GM23338 (cell line): ENCODE measurements at regions not wholly inside any gene's neighbourhood (a gene's known extent, or its start where the extent isn't known, plus 50 kb on each side); places are given as distances from the start of the nearest gene placed in this dataset.

Source experiments
- ATAC-seq: fragments of 200-7000 bp; cut with Tn5 transposase; 3 replicates; pipeline ENCODE4 v1.9.1; 2020
- DNase-seq: peaks from one replicate; pipeline ENCODE4 v3.0.0-alpha.2; 2015; ENCODE audit warnings: low spot score
- H2AFZ ChIP-seq: fragments of 200-600 bp; sonication (generic); 2 replicates; pipeline ENCODE4 v1.8.0; 2016; ENCODE audit warnings: antibody characterized with exemption, mild to moderate bottlenecking, moderate library complexity
- H3F3A ChIP-seq: fragments of 200-600 bp; sonication (generic); replicated peaks from 2 replicates; pipeline ENCODE4 v1.8.0; 2017; ENCODE audit warnings: antibody characterized with exemption, mixed run types, low read depth
- H3K27ac ChIP-seq: fragments of 200-600 bp; sonication (generic); 2 replicates; pipeline ENCODE4 v1.6.1; 2016; ENCODE audit warnings: low read depth
- H3K27me3 ChIP-seq: fragments of 200-600 bp; sonication (generic); 2 replicates; pipeline ENCODE4 v1.8.0; 2016; ENCODE audit warnings: mild to moderate bottlenecking, mixed run types, moderate library complexity; ENCODE audit not compliant: insufficient read depth
- H3K36me3 ChIP-seq: fragments of 200-600 bp; sonication (generic); 2 replicates; pipeline ENCODE4 v1.8.0; 2016; ENCODE audit warnings: mild to moderate bottlenecking; ENCODE audit not compliant: insufficient read depth
- H3K4me1 ChIP-seq: fragments of 200-600 bp; sonication (generic); 2 replicates; pipeline ENCODE4 v1.8.0; 2016; ENCODE audit warnings: mild to moderate bottlenecking, moderate library complexity; ENCODE audit not compliant: insufficient read depth
- H3K4me2 ChIP-seq: fragments of 200-600 bp; sonication (generic); 2 replicates; pipeline ENCODE4 v1.7.1; 2017; ENCODE audit warnings: mixed run types
- H3K4me3 ChIP-seq: fragments of 200-600 bp; sonication (generic); 2 replicates; pipeline ENCODE4 v1.6.1; 2016; ENCODE audit warnings: mixed run types
- H3K79me2 ChIP-seq: fragments of 200-600 bp; sonication (generic); replicated peaks from 2 replicates; pipeline ENCODE4 v1.8.0; 2017; ENCODE audit warnings: mild to moderate bottlenecking; ENCODE audit not compliant: insufficient read depth
- H3K9me2 ChIP-seq: fragments of 200-600 bp; sonication (generic); 2 replicates; pipeline ENCODE4 v1.8.0; 2017; ENCODE audit not compliant: insufficient read depth
- H4K20me1 ChIP-seq: fragments of 200-600 bp; sonication (generic); replicated peaks from 2 replicates; pipeline ENCODE4 v1.8.0; 2017; ENCODE audit warnings: mild to moderate bottlenecking; ENCODE audit not compliant: insufficient read depth
- H3K27ac Mint-ChIP-seq: 2 replicates; pipeline ENCODE4 v1.8.0; 2020; ENCODE audit warnings: inconsistent platforms, mild to moderate bottlenecking, moderate library complexity, mixed read lengths
- H3K27me3 Mint-ChIP-seq: 3 replicates; pipeline ENCODE4 v1.8.0; 2022; ENCODE audit warnings: low read depth, mild to moderate bottlenecking, moderate library complexity, mixed read lengths, inconsistent platforms; ENCODE audit not compliant: insufficient read depth, poor library complexity
- H3K36me3 Mint-ChIP-seq: 3 replicates; pipeline ENCODE4 v1.8.0; 2021; ENCODE audit warnings: low read depth, mild to moderate bottlenecking, inconsistent platforms, moderate library complexity, mixed read lengths
- H3K4me1 Mint-ChIP-seq: 3 replicates; pipeline ENCODE4 v1.8.0; 2020; ENCODE audit warnings: mild to moderate bottlenecking, inconsistent platforms, mixed read lengths
- H3K4me3 Mint-ChIP-seq: 3 replicates; pipeline ENCODE4 v1.8.0; 2021; ENCODE audit warnings: moderate library complexity, mild to moderate bottlenecking, inconsistent platforms, mixed read lengths
- H3K9me3 Mint-ChIP-seq: 3 replicates; pipeline ENCODE4 v1.8.0; 2020; ENCODE audit warnings: moderate library complexity, mild to moderate bottlenecking, inconsistent platforms, mixed read lengths
- CTCF ChIP-seq, 2 experiments: fragments of 200-600 bp in 1 of 2; sonication (generic) in 1 of 2; conservative IDR thresholded peaks; 2 replicates each; pipeline versions ENCODE4 v1.5.1 to v1.6.1; 2016 to 2017; ENCODE audit warnings: antibody characterized with exemption in 2 of 2, low read depth in 2 of 2, mild to moderate bottlenecking in 2 of 2, moderate library complexity in 1 of 2
- ETS1 ChIP-seq: IDR thresholded peaks from 2 replicates; pipeline ENCODE4 v1.6.1; 2016; ENCODE audit warnings: antibody characterized with exemption
- EZH2 ChIP-seq: fragments of 200-600 bp; sonication (generic); IDR thresholded peaks from one replicate; pipeline ENCODE4 v1.8.0; 2017; ENCODE audit warnings: antibody characterized with exemption, mild to moderate bottlenecking, low read depth; ENCODE audit not compliant: unreplicated experiment
- JUNB ChIP-seq: IDR thresholded peaks from one replicate; pipeline ENCODE4 v1.6.1; 2016; ENCODE audit warnings: antibody characterized with exemption; ENCODE audit not compliant: unreplicated experiment
- NANOG ChIP-seq: IDR thresholded peaks from 2 replicates; pipeline ENCODE4 v1.6.1; 2016; ENCODE audit warnings: antibody characterized with exemption, borderline replicate concordance
- STAT1 ChIP-seq: IDR thresholded peaks from one replicate; pipeline ENCODE4 v1.6.1; 2016; ENCODE audit warnings: antibody characterized with exemption; ENCODE audit not compliant: unreplicated experiment
- ZNF331 ChIP-seq: fragments of 250-450 bp; sonication (Bioruptor Pico); IDR thresholded peaks from 2 replicates; pipeline ENCODE4 v1.5.0; 2020; ENCODE audit warnings: low read depth, mild to moderate bottlenecking, moderate library complexity

- H3F3A ChIP-seq, result no peaks in the 10 kb centered on the region
- Mint-ChIP-seq H3K27ac (no peak overlapping the region), H3K36me3 (peaks cover 3% of the 10 kb centered on the region; the same call in 1 of the 3 replicates), H3K9me3 (peaks cover 11% of the 10 kb centered on the region; the same call in 2 of the 3 replicates), H3K4me3 (no peak overlapping the region), H3K27me3 (peaks cover 2% of the 10 kb centered on the region), H3K4me1 (peaks cover 6% of the 10 kb centered on the region; the same call in 2 of the 3 replicates)
- H3K27ac ChIP-seq, result no peak overlapping the region
- H3K4me3 ChIP-seq, result no peak overlapping the region
- DNase-seq, result no peak
- no peak overlapping the region for H3K4me2 ChIP-seq
- peak overlapping the region; percentile 53; the same call in 1 of the 2 replicates for H2AFZ ChIP-seq
- no peaks in the 10 kb centered on the region for H4K20me1 ChIP-seq
- peaks cover 6% of the 10 kb centered on the region; the same call in 1 of the 2 replicates for H3K4me1 ChIP-seq
- no peaks in the 10 kb centered on the region for H3K27me3 ChIP-seq
- H3K79me2 ChIP-seq, result no peaks in the 10 kb centered on the region
- H3K36me3 ChIP-seq, result no peaks in the 10 kb centered on the region
- TF ChIP-seq ZNF331 (CRISPR knock-in tag) (no peak), STAT1 (no peak), JUNB (no peak), EZH2 (no peak), CTCF (conservative IDR thresholded peaks at IDR 0.05; ENCODE audit: low read depth in 2 of 2) (no peak), NANOG (no peak)
- no peak for ATAC-seq
- no peaks in the 10 kb centered on the region; the same call in 1 of the 2 replicates for H3K9me2 ChIP-seq
Measured at GRCh38 chr4:179027569-179027968, 1585.3 kb upstream of the AGA start.

- H3K27ac ChIP-seq, result no peak overlapping the region
- no peaks in the 10 kb centered on the region for H4K20me1 ChIP-seq
- no peak for ATAC-seq
- peaks cover 11% of the 10 kb centered on the region; the same call in 2 of the 3 replicates for H3K9me3 Mint-ChIP-seq
- H3K79me2 ChIP-seq, result no peaks in the 10 kb centered on the region
- H3K4me3 Mint-ChIP-seq, result no peak overlapping the region
- no peaks in the 10 kb centered on the region for H3K36me3 ChIP-seq
- H3F3A ChIP-seq, result no peaks in the 10 kb centered on the region
- H3K4me3 ChIP-seq, result no peak overlapping the region
- no peaks in the 10 kb centered on the region; the same call in 1 of the 2 replicates for H3K9me2 ChIP-seq
- peaks cover 3% of the 10 kb centered on the region; the same call in 1 of the 3 replicates for H3K36me3 Mint-ChIP-seq
- TF ChIP-seq ZNF331 (CRISPR knock-in tag), result no peak
- peaks cover 6% of the 10 kb centered on the region; the same call in 1 of the 2 replicates for H3K4me1 ChIP-seq
- H3K4me2 ChIP-seq, result no peak overlapping the region
- no peak overlapping the region for H3K27ac Mint-ChIP-seq
- H2AFZ ChIP-seq, result 0 out of 2 replicates have a peak overlapping the region, but pooled peaks have one; percentile 56
- no peaks in the 10 kb centered on the region for H3K27me3 ChIP-seq
- peaks cover 2% of the 10 kb centered on the region for H3K27me3 Mint-ChIP-seq
- H3K4me1 Mint-ChIP-seq, result peaks cover 5% of the 10 kb centered on the region; the same call in 2 of the 3 replicates
- no peak for DNase-seq
Measured at GRCh38 chr4:179028321-179028720, 1586.1 kb upstream of the AGA start.

- Histone ChIP-seq H3K27me3 (no peaks in the 10 kb centered on the region), H2AFZ (no peak overlapping the region), H3K36me3 (no peaks in the 10 kb centered on the region), H3K4me1 (no peaks in the 10 kb centered on the region), H3F3A (no peaks in the 10 kb centered on the region), H3K9me2 (no peaks in the 10 kb centered on the region; the same call in 1 of the 2 replicates), H3K4me2 (no peak overlapping the region), H3K79me2 (no peaks in the 10 kb centered on the region), H3K27ac (no peak overlapping the region), H3K4me3 (no peak overlapping the region), H4K20me1 (no peaks in the 10 kb centered on the region)
- H3K4me1 Mint-ChIP-seq, result no peaks in the 10 kb centered on the region
- H3K27ac Mint-ChIP-seq, result no peak overlapping the region
- H3K36me3 Mint-ChIP-seq, result peaks cover 3% of the 10 kb centered on the region; the same call in 1 of the 3 replicates
- DNase-seq (no peak), ATAC-seq (no peak)
- peaks cover 11% of the 10 kb centered on the region; the same call in 2 of the 3 replicates for H3K9me3 Mint-ChIP-seq
- H3K4me3 Mint-ChIP-seq, result no peak overlapping the region
- peaks cover 2% of the 10 kb centered on the region for H3K27me3 Mint-ChIP-seq
- TF ChIP-seq ETS1 (no peak), ZNF331 (CRISPR knock-in tag) (no peak)
Measured at GRCh38 chr4:179029683-179030082, 1587.4 kb upstream of the AGA start.
